RWPE1 (cell line): ENCODE measurements at regions not wholly inside any gene's neighbourhood (a gene's known extent, or its start where the extent isn't known, plus 50 kb on each side); places are given as distances from the start of the nearest gene placed in this dataset.
A peak's percentile ranks its signal among the peaks of the same experiment; 100 is the strongest.

Experiments
- CTCF ChIA-PET: fragments of 350-600 bp; sonication (Branson Sonifier 250); formaldehyde crosslinking; extraction: SDS; loops from one replicate; lab custom pipeline; 2021; lab: Yijun Ruan, JAX
- POLR2A ChIA-PET: fragments of 400-600 bp; formaldehyde crosslinking; extraction: SDS; loops from one replicate; lab custom pipeline; 2020; ENCODE audit warnings: antibody characterized with exemption; ENCODE audit not compliant: low non-redundant PET; lab: Yijun Ruan, JAX
- DNase-seq: peaks from one replicate; pipeline ENCODE4 v3.0.0; 2012; ENCODE audit warnings: low spot score
- H3K27ac ChIP-seq: fragments of 450-650 bp; 2 replicates; pipeline ENCODE4 v1.5.1; 2017
- TF ChIP-seq, protein P1 (sequence below): fragments of 450-650 bp; conservative IDR thresholded peaks from 2 replicates; pipeline ENCODE4 v1.5.1; 2017; ENCODE audit warnings: low read depth, mild to moderate bottlenecking

DNA sequence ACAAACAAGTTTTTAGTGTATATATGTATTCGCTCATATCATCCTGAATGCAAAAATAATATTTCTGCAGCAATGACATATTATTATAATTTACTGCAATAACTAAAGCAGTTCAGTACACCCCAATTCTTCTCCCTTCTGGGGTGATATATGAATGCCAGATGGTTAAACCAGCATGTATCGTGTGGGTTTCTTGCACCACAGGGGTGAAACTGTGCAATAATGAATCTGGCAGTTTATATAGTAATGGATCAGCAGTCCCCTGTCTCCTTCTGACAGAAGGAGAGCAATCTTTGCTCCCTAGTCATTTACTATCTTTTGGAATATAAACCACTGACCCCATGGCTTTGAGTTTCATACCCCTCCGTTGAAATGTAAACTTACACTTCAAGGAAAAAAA lies 228.6 kb upstream of the KLHL1 start:
- CTCF ChIA-PET: no interaction called here
- POLR2A ChIA-PET: no interaction called here
- DNase-seq: no peak
- TF ChIP-seq, protein P1, sequence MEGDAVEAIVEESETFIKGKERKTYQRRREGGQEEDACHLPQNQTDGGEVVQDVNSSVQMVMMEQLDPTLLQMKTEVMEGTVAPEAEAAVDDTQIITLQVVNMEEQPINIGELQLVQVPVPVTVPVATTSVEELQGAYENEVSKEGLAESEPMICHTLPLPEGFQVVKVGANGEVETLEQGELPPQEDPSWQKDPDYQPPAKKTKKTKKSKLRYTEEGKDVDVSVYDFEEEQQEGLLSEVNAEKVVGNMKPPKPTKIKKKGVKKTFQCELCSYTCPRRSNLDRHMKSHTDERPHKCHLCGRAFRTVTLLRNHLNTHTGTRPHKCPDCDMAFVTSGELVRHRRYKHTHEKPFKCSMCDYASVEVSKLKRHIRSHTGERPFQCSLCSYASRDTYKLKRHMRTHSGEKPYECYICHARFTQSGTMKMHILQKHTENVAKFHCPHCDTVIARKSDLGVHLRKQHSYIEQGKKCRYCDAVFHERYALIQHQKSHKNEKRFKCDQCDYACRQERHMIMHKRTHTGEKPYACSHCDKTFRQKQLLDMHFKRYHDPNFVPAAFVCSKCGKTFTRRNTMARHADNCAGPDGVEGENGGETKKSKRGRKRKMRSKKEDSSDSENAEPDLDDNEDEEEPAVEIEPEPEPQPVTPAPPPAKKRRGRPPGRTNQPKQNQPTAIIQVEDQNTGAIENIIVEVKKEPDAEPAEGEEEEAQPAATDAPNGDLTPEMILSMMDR: no peak
- H3K27ac ChIP-seq: no peak overlapping the region

DNA sequence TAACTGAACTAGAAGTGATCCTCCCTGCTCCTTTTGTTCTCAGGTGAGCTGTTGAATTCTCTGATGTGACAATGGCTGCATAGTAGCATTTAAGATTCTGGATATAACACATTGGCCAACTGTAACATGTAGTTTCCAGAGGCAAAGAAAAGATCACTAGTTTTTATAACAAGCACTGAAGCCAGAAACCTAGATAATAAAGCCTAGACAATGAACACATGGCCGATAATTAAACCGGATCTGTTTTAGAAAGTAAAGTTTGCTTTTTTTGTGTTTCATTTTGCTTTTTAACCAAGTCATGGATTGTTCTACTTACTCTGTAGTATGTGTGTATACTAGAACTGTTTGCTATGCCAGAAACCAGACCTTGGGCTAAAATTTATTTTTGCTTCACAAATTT lies 225.5 kb upstream of the KLHL1 start:
- CTCF ChIA-PET: no interaction called here
- TF ChIP-seq, protein P1: no peak
- no peak overlapping the region for H3K27ac ChIP-seq
- DNase-seq: no peak
- POLR2A ChIA-PET: no interaction called here

- ChIA-PET POLR2A (no interaction called here), CTCF (no interaction called here)
- DNase-seq: no peak
- TF ChIP-seq, protein P1: no peak
- H3K27ac ChIP-seq: no peak overlapping the region
Observed at GRCh38 chr13:70330697-70331361, 222.6 kb upstream of the KLHL1 start.

DNA sequence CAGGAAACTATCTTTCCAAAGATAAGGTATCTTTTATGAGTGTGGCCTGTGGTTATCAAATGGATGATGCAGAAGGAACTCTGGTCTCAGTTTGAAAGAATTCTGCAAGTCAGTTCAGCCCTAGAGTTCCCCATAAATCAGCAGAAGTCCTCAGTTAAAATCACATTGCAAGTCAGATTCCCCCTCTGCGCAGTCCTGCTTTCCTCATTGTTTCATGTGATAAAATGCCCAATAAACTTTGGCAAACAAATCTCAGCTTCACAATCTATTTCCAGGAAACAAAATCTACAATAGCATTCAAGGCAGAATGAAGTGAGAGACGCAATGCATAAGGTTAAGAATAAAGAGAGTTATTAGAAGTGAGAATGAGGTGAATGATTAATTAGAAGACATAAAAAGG lies 216.3 kb upstream of the KLHL1 start:
- no peak for DNase-seq
- ChIA-PET CTCF (interaction anchor here (0.6 kb wide), 1 partner anchor 181 kb away, joined by 3 read pairs; no protein-coding TSS in a partner anchor), POLR2A (no interaction called here)
- H3K27ac ChIP-seq: no peak overlapping the region
- TF ChIP-seq, protein P1: no peak

DNA sequence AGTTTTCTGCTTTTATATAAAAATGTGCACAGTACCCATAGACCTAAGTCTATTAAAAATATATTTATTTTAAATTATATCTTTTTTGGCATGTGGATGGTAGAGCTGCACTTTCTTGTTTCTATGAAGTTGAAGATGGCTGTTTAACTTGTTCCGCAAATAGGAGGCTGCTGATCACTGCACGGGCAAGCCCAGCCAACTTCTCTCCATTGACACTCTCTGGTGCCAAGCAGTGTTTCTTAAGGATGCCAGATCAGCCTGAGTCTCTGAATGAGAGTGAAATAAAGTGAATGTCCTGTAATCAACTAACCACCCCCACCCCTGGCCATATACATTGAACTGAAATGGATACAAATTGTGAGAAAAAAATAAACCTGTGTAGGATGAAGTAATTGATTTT lies 202.9 kb upstream of the KLHL1 start:
- CTCF ChIA-PET: no interaction called here
- H3K27ac ChIP-seq: no peak overlapping the region
- TF ChIP-seq, protein P1: no peak
- POLR2A ChIA-PET: no interaction called here
- DNase-seq: no peak

DNA sequence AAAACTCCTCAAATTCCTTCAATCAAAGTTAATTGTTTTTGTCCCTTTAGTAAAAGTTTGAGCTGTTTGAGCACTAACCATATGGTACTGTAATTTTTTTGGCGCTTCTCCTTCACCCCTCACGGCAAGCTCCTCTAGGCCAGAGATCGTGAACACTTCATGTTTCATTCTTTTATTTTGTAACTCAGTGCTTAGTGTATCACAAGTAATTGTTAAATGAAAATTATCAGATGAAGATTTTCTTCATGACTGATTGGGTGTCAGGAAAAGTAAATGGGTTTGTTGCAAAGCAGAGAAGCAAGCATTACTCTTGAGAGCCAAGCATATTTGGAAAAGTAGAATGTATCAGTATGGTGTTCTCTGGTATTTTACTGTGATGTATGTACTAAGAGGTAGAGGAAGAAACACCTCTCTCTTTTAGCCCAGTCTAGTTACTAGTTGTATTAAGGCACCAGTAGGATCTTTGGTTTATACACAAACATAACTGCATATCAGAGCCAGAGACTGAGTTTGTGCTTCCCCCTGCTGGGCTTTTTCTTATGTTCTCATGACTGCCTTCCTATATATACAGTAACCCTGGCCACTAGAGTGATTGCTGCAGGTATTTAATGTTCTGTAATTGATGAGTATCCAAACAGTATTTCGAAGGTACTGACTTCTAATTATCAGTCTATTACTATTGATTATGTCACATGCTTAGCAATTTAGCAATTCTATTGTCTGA lies 202.3 kb upstream of the KLHL1 start:
- DNase-seq: peak; percentile 5
- H3K27ac ChIP-seq: no peak overlapping the region
- ChIA-PET CTCF (interaction anchor here (0.6 kb wide), 1 partner anchor 85 kb away, joined by 5 read pairs; no protein-coding TSS in a partner anchor), POLR2A (no interaction called here)
- TF ChIP-seq, protein P1: peak; percentile 22; the same call in 1 of the 2 replicates
